CD4-positive, alpha-beta T cell (primary cell): ENCODE measurements at regions not wholly inside any gene's neighbourhood (a gene's known extent, or its start where the extent isn't known, plus 50 kb on each side); places are given as distances from the start of the nearest gene placed in this dataset.

Experiments
- ATAC-seq: fragments of 200-7000 bp; cut with Tn5 transposase; one replicate; pipeline ENCODE4 v1.10.0; 2022; ENCODE audit warnings: mild to moderate bottlenecking; ENCODE audit not compliant: poor library complexity
- CTCF ChIA-PET: fragments of 350-600 bp; sonication (Branson Sonifier 250); formaldehyde crosslinking; loops from one replicate; lab custom pipeline; 2021; ENCODE audit warnings: antibody characterized with exemption, inconsistent platforms; lab: Charles Lee
- POLR2A ChIA-PET: fragments of 350-600 bp; sonication (Branson Sonifier 250); formaldehyde crosslinking; loops from one replicate; lab custom pipeline; 2021; ENCODE audit warnings: antibody characterized with exemption, inconsistent platforms; lab: Charles Lee
- DNase-seq, 14 experiments: peaks; one replicate each; pipeline ENCODE4 v3.0.0-alpha.2; 2013 to 2020; ENCODE audit warnings: mixed read lengths in 2 of 14
- H3K27ac ChIP-seq, 2 donors: one replicate each; pipeline versions ENCODE4 v1.5.1 to v1.7.0; 2013; ENCODE audit warnings: low read length in 2 of 2, low read depth in 1 of 2, mild to moderate bottlenecking in 1 of 2
- H3K27me3 ChIP-seq, 2 experiments: 1 replicate in 1 of 2; 2 replicates in 1 of 2; pipeline versions ENCODE4 v1.6.1 to v1.7.0; 2013; ENCODE audit warnings: low read length in 2 of 2, control low read depth in 1 of 2, mild to moderate bottlenecking in 1 of 2, moderate library complexity in 1 of 2; ENCODE audit not compliant: insufficient read depth in 2 of 2, control insufficient read depth in 1 of 2
- H3K36me3 ChIP-seq: one replicate; pipeline ENCODE4 v1.6.1; 2013; ENCODE audit warnings: low read length, control low read depth; ENCODE audit not compliant: insufficient read depth
- H3K4me1 ChIP-seq: one replicate; pipeline ENCODE4 v1.6.1; 2013; ENCODE audit warnings: low read length, control low read depth; ENCODE audit not compliant: insufficient read depth
- H3K4me3 ChIP-seq: one replicate; pipeline ENCODE4 v1.5.1; 2013; ENCODE audit warnings: mild to moderate bottlenecking, low read length, moderate library complexity
- H3K9me3 ChIP-seq, 2 experiments: 1 replicate in 1 of 2; 2 replicates in 1 of 2; pipeline versions ENCODE4 v1.6.1 to v1.7.0; 2013; ENCODE audit warnings: low read length in 2 of 2, mild to moderate bottlenecking in 2 of 2, control low read depth in 1 of 2, moderate library complexity in 1 of 2; ENCODE audit not compliant: control insufficient read depth in 1 of 2, insufficient read depth in 1 of 2
- H3K27ac Mint-ChIP-seq: one replicate; pipeline ENCODE4 v1.8.0; 2020; ENCODE audit warnings: mixed read lengths
- H3K27me3 Mint-ChIP-seq: one replicate; pipeline ENCODE4 v1.8.0; 2021; ENCODE audit warnings: mixed read lengths
- H3K36me3 Mint-ChIP-seq: one replicate; pipeline ENCODE4 v1.8.0; 2021; ENCODE audit warnings: low read depth, mixed read lengths
- H3K4me1 Mint-ChIP-seq: one replicate; pipeline ENCODE4 v1.8.0; 2021; ENCODE audit warnings: low read depth, mixed read lengths
- H3K4me3 Mint-ChIP-seq: one replicate; pipeline ENCODE4 v1.8.0; 2020; ENCODE audit warnings: mild to moderate bottlenecking, mixed read lengths
- H3K9me3 Mint-ChIP-seq: one replicate; pipeline ENCODE4 v1.8.0; 2020; ENCODE audit warnings: mixed read lengths
- CTCF ChIP-seq: fragments of 200-600 bp; IDR thresholded peaks from one replicate; pipeline ENCODE4 v1.8.0; 2022; ENCODE audit warnings: antibody characterized with exemption, mild to moderate bottlenecking
- intact Hi-C, 2 experiments: fragments of 100-400 bp; cut with DNase I in 1 of 2; cut with micrococcal nuclease in 1 of 2; formaldehyde crosslinking; loops; one replicate each; pipeline versions ENCODE4 v1.15.1 to v1.9.0; 2023 to 2025; cut with DNase I, micrococcal nuclease

- CTCF ChIA-PET: no interaction called here
- POLR2A ChIA-PET: interaction anchor here (1.1 kb wide), 1 partner anchor 133 kb away, joined by 4 read pairs; the partner anchor contains the start of gene STT3B
- Histone ChIP-seq H3K36me3 (no peaks in the 10 kb centered on the region), H3K4me3 (no peak overlapping the region), H3K27me3 (no peaks in the 10 kb centered on the region), H3K27ac (no peak overlapping the region), H3K9me3 (no peaks in the 10 kb centered on the region), H3K4me1 (peaks cover 3% of the 10 kb centered on the region)
- TF ChIP-seq CTCF: no peak
- Mint-ChIP-seq H3K4me1 (peaks cover 27% of the 10 kb centered on the region), H3K9me3 (peaks cover 4% of the 10 kb centered on the region), H3K36me3 (no peaks in the 10 kb centered on the region), H3K4me3 (no peak overlapping the region), H3K27me3 (no peaks in the 10 kb centered on the region), H3K27ac (peak overlapping the region; percentile 0)
- intact Hi-C loops: no loop called here
- DNase-seq (peak in 1 of 14 experiments; percentile 61), ATAC-seq (peak; percentile 32)
These were observed 133.5 kb upstream of the STT3B start for GRCh38 chr3:31399271-31399670.

- no peaks in the 10 kb centered on the region for H3K36me3 Mint-ChIP-seq
- H3K4me3 ChIP-seq: no peak overlapping the region
- no peaks in the 10 kb centered on the region for H3K27me3 ChIP-seq
- H3K27me3 Mint-ChIP-seq: no peaks in the 10 kb centered on the region
- no peak overlapping the region for H3K4me3 Mint-ChIP-seq
- DNase-seq (peak in 1 of 14 experiments; percentile 31), ATAC-seq (no peak)
- H3K27ac ChIP-seq: no peak overlapping the region
- CTCF ChIA-PET: interaction anchor here (0.7 to 1.7 kb wide), 2 partner anchors 10 to 14 kb away, joined by 3 to 4 read pairs; no protein-coding TSS in a partner anchor
- H3K9me3 Mint-ChIP-seq: peaks cover 4% of the 10 kb centered on the region
- intact Hi-C loops: no loop called here
- POLR2A ChIA-PET: interaction anchor here (0.6 kb wide), 1 partner anchor 662 kb away, joined by 3 read pairs; no protein-coding TSS in a partner anchor
- peaks cover 27% of the 10 kb centered on the region for H3K4me1 Mint-ChIP-seq
- no peak overlapping the region for H3K27ac Mint-ChIP-seq
- peaks cover 3% of the 10 kb centered on the region for H3K4me1 ChIP-seq
- no peaks in the 10 kb centered on the region for H3K36me3 ChIP-seq
- no peaks in the 10 kb centered on the region for H3K9me3 ChIP-seq
- TF ChIP-seq CTCF: no peak
These were observed 130.6 kb upstream of the STT3B start for GRCh38 chr3:31402117-31402516.

GRCh38 chr3:31403197-31403596, 129.5 kb upstream of the STT3B start:
- H3K27me3 Mint-ChIP-seq: no peaks in the 10 kb centered on the region
- intact Hi-C loops: no loop called here
- peaks cover 4% of the 10 kb centered on the region for H3K9me3 Mint-ChIP-seq
- peaks cover 27% of the 10 kb centered on the region for H3K4me1 Mint-ChIP-seq
- H3K27ac Mint-ChIP-seq: no peak overlapping the region
- DNase-seq (no peak), ATAC-seq (no peak)
- ChIA-PET CTCF (no interaction called here), POLR2A (no interaction called here)
- Histone ChIP-seq H3K9me3 (no peaks in the 10 kb centered on the region), H3K36me3 (no peaks in the 10 kb centered on the region), H3K27ac (no peak overlapping the region), H3K4me1 (peaks cover 3% of the 10 kb centered on the region), H3K4me3 (no peak overlapping the region), H3K27me3 (no peaks in the 10 kb centered on the region)
- no peak for TF ChIP-seq CTCF
- H3K4me3 Mint-ChIP-seq: no peak overlapping the region
- no peaks in the 10 kb centered on the region for H3K36me3 Mint-ChIP-seq
